ENCODE measurements at regions not wholly inside any gene's neighbourhood (a gene's known extent, or its start where the extent isn't known, plus 50 kb on each side); places are given as distances from the start of the nearest gene placed in this dataset.

- TF ChIP-seq CTCF (IDR thresholded peaks at IDR 0.05) (no peak), EP300 (IDR thresholded peaks at IDR 0.05) (no peak), EHMT2 (IDR thresholded peaks at IDR 0.05; ENCODE audit: low read depth) (no peak), RFX5 (IDR thresholded peaks at IDR 0.05) (no peak), CHD2 (IDR thresholded peaks at IDR 0.05; ENCODE audit: low read length, partially characterized antibody) (no peak), NR3C1 (IDR thresholded peaks at IDR 0.05) (no peak)
These were observed 306.5 kb upstream of the NFE2L3 start for GRCh38 chr7:25845464-25845863.

All from A549 (cell line).